Vagina (tissue), 2 donors: ENCODE measurements at regions not wholly inside any gene's neighbourhood (a gene's known extent, or its start where the extent isn't known, plus 50 kb on each side); places are given as distances from the start of the nearest gene placed in this dataset.

ENCODE experiments used
- DNase-seq, 2 donors: peaks; one replicate each; pipeline ENCODE4 v3.0.0-alpha.2; 2017; ENCODE audit errors: extremely low spot score in 2 of 2
- H3K27ac ChIP-seq: fragments of 200-600 bp; sonication (generic); one replicate; pipeline ENCODE4 v1.5.1; 2019
- H3K27me3 ChIP-seq: fragments of 200-600 bp; sonication (generic); one replicate; pipeline ENCODE4 v1.5.1; 2019
- H3K36me3 ChIP-seq, 2 donors: fragments of 200-600 bp; sonication (generic); one replicate each; pipeline ENCODE4 v1.5.1; 2017 to 2019
- H3K4me1 ChIP-seq: fragments of 200-600 bp; sonication (generic); one replicate; pipeline ENCODE4 v1.5.1; 2019
- H3K4me3 ChIP-seq, 2 donors: fragments of 200-600 bp; sonication (generic); 1 replicate in 1 of 2; 2 replicates in 1 of 2; pipeline ENCODE4 v1.5.1; 2016 to 2019
- H3K9me3 ChIP-seq: fragments of 200-600 bp; sonication (generic); one replicate; pipeline ENCODE4 v1.5.1; 2019
- CTCF ChIP-seq, 3 experiments: fragments of 450-650 bp in 2 of 3; fragments of 200-600 bp in 1 of 3; sonication (generic) in 1 of 3; IDR thresholded peaks; one replicate each; pipeline ENCODE4 v1.5.1; 2017 to 2019; ENCODE audit warnings: antibody characterized with exemption in 3 of 3, mild to moderate bottlenecking in 2 of 3, moderate library complexity in 2 of 3
- POLR2A ChIP-seq, 2 donors: fragments of 450-650 bp; IDR thresholded peaks; one replicate each; pipeline ENCODE4 v1.6.1; 2017; ENCODE audit warnings: antibody characterized with exemption in 2 of 2, mild to moderate bottlenecking in 2 of 2, moderate library complexity in 2 of 2
- POLR2AphosphoS5 ChIP-seq, 2 donors: sonication (generic); formaldehyde crosslinking; IDR thresholded peaks; one replicate each; pipeline ENCODE4 v1.9.0; 2017; ENCODE audit warnings: antibody characterized with exemption in 2 of 2, mild to moderate bottlenecking in 2 of 2, low read depth in 1 of 2; ENCODE audit not compliant: insufficient read depth in 1 of 2
- intact Hi-C: fragments of 100-400 bp; cut with DNase I; formaldehyde crosslinking; loops from one replicate; pipeline ENCODE4 v1.15.1; 2023

GRCh38 chr18:45298986-45299385 is 316.3 kb upstream of the SLC14A2 start:
- Histone ChIP-seq H3K4me1 (no peaks in the 10 kb centered on the region), H3K4me3 (no peak overlapping the region), H3K27me3 (no peaks in the 10 kb centered on the region), H3K27ac (no peak overlapping the region), H3K9me3 (no peaks in the 10 kb centered on the region), H3K36me3 (no peaks in the 10 kb centered on the region)
- TF ChIP-seq CTCF (IDR thresholded peaks at IDR 0.05) (no peak), POLR2AphosphoS5 (IDR thresholded peaks at IDR 0.05; ENCODE audit: insufficient read depth in 1 of 2, low read depth in 1 of 2) (no peak), POLR2A (IDR thresholded peaks at IDR 0.05) (no peak)
- intact Hi-C loops: no loop called here
- no peak for DNase-seq

DNA sequence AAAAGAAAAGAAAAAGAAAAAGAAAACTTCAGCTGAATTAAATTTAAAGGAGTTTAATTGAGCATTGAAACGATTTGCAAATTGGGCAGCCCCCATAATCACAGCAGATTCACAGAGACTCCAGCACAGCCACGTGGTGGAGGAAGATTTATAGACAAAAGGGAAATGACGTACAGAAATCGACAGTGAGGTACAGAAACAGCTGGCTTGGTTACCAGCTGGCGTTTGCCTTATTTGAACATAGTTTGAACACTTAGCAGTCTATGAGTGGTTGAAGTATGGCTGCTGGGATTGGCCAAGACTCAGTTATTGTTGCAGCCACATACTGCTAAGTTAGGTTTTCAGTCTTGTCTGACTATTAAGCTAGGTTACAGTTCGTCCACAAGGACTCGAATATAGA is 312.2 kb upstream of the SLC14A2 start:
- no peaks in the 10 kb centered on the region for H3K27me3 ChIP-seq
- H3K4me1 ChIP-seq: no peaks in the 10 kb centered on the region
- H3K36me3 ChIP-seq: no peaks in the 10 kb centered on the region
- H3K4me3 ChIP-seq: no peak overlapping the region
- H3K9me3 ChIP-seq: no peaks in the 10 kb centered on the region
- no peak for TF ChIP-seq POLR2AphosphoS5 (IDR thresholded peaks at IDR 0.05; ENCODE audit: insufficient read depth in 1 of 2, low read depth in 1 of 2)
- no peak for TF ChIP-seq POLR2A (IDR thresholded peaks at IDR 0.05)
- TF ChIP-seq CTCF (IDR thresholded peaks at IDR 0.05): no peak
- no peak overlapping the region for H3K27ac ChIP-seq
- DNase-seq: no peak
- intact Hi-C loops: no loop called here

- Histone ChIP-seq H3K9me3 (no peaks in the 10 kb centered on the region), H3K36me3 (no peaks in the 10 kb centered on the region), H3K27ac (no peak overlapping the region), H3K27me3 (no peaks in the 10 kb centered on the region), H3K4me3 (no peak overlapping the region), H3K4me1 (no peaks in the 10 kb centered on the region)
- no peak for DNase-seq
- TF ChIP-seq POLR2A (IDR thresholded peaks at IDR 0.05) (no peak), CTCF (IDR thresholded peaks at IDR 0.05) (no peak), POLR2AphosphoS5 (IDR thresholded peaks at IDR 0.05; ENCODE audit: insufficient read depth in 1 of 2, low read depth in 1 of 2) (no peak)
- intact Hi-C loops: no loop called here
These were observed 310.7 kb upstream of the SLC14A2 start for GRCh38 chr18:45304558-45304957.

DNA sequence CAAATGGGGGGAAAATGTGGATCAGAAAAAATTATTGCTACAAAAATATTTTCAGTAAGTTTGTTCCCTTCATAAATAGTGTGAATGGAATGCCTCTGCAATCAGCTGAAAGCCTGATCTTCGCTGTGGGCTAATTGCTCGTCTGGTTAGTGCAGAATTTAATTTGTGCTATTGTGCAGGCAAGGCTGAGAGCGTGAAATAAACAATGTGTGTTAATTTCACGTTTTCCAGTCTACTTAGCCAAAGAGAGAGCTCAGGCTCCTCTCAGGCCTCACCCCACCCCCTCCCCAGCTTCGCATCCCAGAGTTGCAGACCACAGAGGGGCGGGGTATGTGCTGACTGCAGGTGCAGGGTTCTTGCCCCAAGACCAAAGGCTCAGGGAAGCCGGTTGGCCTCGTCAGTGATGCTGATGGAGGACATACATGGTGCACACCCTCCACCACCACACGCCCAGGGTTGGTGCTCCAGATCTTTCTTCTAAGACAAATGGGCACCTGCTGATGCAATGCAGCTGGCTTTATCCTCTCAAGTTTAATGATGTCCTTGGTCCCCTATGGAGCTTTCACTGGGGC is 302.6 kb upstream of the SLC14A2 start:
- no peaks in the 10 kb centered on the region for H3K4me1 ChIP-seq
- intact Hi-C loops: no loop called here
- H3K27ac ChIP-seq: no peak overlapping the region
- no peaks in the 10 kb centered on the region for H3K27me3 ChIP-seq
- H3K9me3 ChIP-seq: no peaks in the 10 kb centered on the region
- H3K36me3 ChIP-seq: no peaks in the 10 kb centered on the region
- TF ChIP-seq CTCF (IDR thresholded peaks at IDR 0.05) (no peak), POLR2AphosphoS5 (IDR thresholded peaks at IDR 0.05; ENCODE audit: insufficient read depth in 1 of 2, low read depth in 1 of 2) (no peak), POLR2A (IDR thresholded peaks at IDR 0.05) (no peak)
- no peak overlapping the region for H3K4me3 ChIP-seq
- DNase-seq: no peak

GRCh38 chr18:45316127-45316526 is 299.1 kb upstream of the SLC14A2 start:
- Histone ChIP-seq H3K27ac (no peak overlapping the region), H3K4me3 (no peak overlapping the region), H3K27me3 (no peaks in the 10 kb centered on the region), H3K9me3 (no peaks in the 10 kb centered on the region), H3K4me1 (peaks cover 9% of the 10 kb centered on the region), H3K36me3 (no peaks in the 10 kb centered on the region)
- DNase-seq: no peak
- intact Hi-C loops: no loop called here
- no peak for TF ChIP-seq POLR2AphosphoS5 (IDR thresholded peaks at IDR 0.05; ENCODE audit: insufficient read depth in 1 of 2, low read depth in 1 of 2)
- TF ChIP-seq POLR2A (IDR thresholded peaks at IDR 0.05): no peak
- no peak for TF ChIP-seq CTCF (IDR thresholded peaks at IDR 0.05)
